ENCODE measurements at regions not wholly inside any gene's neighbourhood (a gene's known extent, or its start where the extent isn't known, plus 50 kb on each side); places are given as distances from the start of the nearest gene placed in this dataset.

- Mint-ChIP-seq H3K27me3 (ENCODE audit: low read depth) (no peaks in the 10 kb centered on the region), H3K4me3 (no peak overlapping the region), H3K4me1 (peaks cover 7% of the 10 kb centered on the region), H3K9me3 (peaks cover 18% of the 10 kb centered on the region; the same call in 1 of the 2 replicates), H3K36me3 (no peaks in the 10 kb centered on the region), H3K27ac (no peak overlapping the region)
- TF ChIP-seq NFATC4 (CRISPR knock-in tag; IDR thresholded peaks at IDR 0.05), result no peak
- DNase-seq (ENCODE audit: low spot score), result no peak
- CTCF ChIA-PET, result no interaction called here
- ATAC-seq, result no peak
- POLR2A ChIA-PET, result interaction anchor here (0.6 kb wide), 1 partner anchor 148 kb away, joined by 3 read pairs; no protein-coding TSS in a partner anchor
Measured at GRCh38 chr13:62280590-62280989, 864.9 kb upstream of the PCDH20 start.

GRCh38 chr13:62278271-62278670 is 862.6 kb upstream of the PCDH20 start:
- no peak for DNase-seq (ENCODE audit: low spot score)
- Mint-ChIP-seq H3K9me3 (peaks cover 19% of the 10 kb centered on the region), H3K27me3 (ENCODE audit: low read depth) (no peaks in the 10 kb centered on the region), H3K4me1 (peaks cover 18% of the 10 kb centered on the region), H3K4me3 (no peak overlapping the region), H3K27ac (no peak overlapping the region), H3K36me3 (peaks cover 14% of the 10 kb centered on the region)
- TF ChIP-seq HMGXB4 (CRISPR knock-in tag; IDR thresholded peaks at IDR 0.05) (no peak), HMGA2 (CRISPR knock-in tag; IDR thresholded peaks at IDR 0.05) (no peak), PRDM15 (CRISPR knock-in tag; IDR thresholded peaks at IDR 0.05) (no peak), GRHL2 (CRISPR knock-in tag; IDR thresholded peaks at IDR 0.05; ENCODE audit: insufficient replicate concordance, severe bottlenecking) (no peak), RELA (CRISPR knock-in tag; IDR thresholded peaks at IDR 0.05; ENCODE audit: borderline replicate concordance) (no peak), E2F4 (CRISPR knock-in tag; IDR thresholded peaks at IDR 0.05; ENCODE audit: borderline replicate concordance, low read depth) (no peak), NR1H2 (CRISPR knock-in tag; IDR thresholded peaks at IDR 0.05) (no peak), TEAD1 (CRISPR knock-in tag; IDR thresholded peaks at IDR 0.05) (no peak), RORB (CRISPR knock-in tag; IDR thresholded peaks at IDR 0.05) (no peak)
- ATAC-seq, result no peak
- ChIA-PET CTCF (no interaction called here), POLR2A (no interaction called here)

DNA sequence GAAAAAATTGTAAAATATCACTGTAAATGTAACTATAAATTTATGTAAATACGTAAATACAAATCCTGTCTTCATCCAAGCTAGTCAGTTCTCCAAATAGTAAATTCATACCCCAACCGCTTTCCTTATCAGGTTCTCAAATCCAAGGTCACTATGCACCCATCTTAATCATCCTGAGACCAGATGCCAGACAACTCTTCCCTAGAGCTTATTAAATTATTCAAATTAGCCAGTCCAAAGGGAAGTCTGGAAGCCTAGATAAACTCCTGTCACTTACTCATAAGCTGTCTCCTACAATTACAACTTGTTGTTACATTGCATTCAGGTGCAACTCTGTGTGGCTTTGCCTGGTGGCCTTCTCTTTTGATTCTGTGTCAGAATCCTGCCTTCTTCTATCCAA is 836.1 kb upstream of the PCDH20 start:
- no peak for DNase-seq (ENCODE audit: low spot score)
- Mint-ChIP-seq H3K27me3 (ENCODE audit: low read depth) (no peaks in the 10 kb centered on the region), H3K36me3 (no peaks in the 10 kb centered on the region), H3K4me1 (peaks cover 6% of the 10 kb centered on the region), H3K4me3 (no peak overlapping the region), H3K27ac (no peak overlapping the region), H3K9me3 (peaks cover 14% of the 10 kb centered on the region)
- ChIA-PET CTCF (no interaction called here), POLR2A (no interaction called here)
- no peak for ATAC-seq
- TF ChIP-seq RORB (CRISPR knock-in tag; IDR thresholded peaks at IDR 0.05) (no peak), GABPB1 (CRISPR knock-in tag; IDR thresholded peaks at IDR 0.05) (no peak), MLX (CRISPR knock-in tag; IDR thresholded peaks at IDR 0.05) (no peak)
